Stomach (tissue), 4 donors: ENCODE measurements at regions not wholly inside any gene's neighbourhood (a gene's known extent, or its start where the extent isn't known, plus 50 kb on each side); places are given as distances from the start of the nearest gene placed in this dataset.

Source experiments
- CTCF ChIP-seq, 7 experiments: fragments of 450-650 bp in 4 of 7; fragments of 200-600 bp in 3 of 7; sonication (generic) in 3 of 7; IDR thresholded peaks; one replicate each; pipeline ENCODE4 v1.5.1; 2016 to 2019; ENCODE audit warnings: antibody characterized with exemption in 7 of 7, control low read depth in 2 of 7, mild to moderate bottlenecking in 1 of 7
- EP300 ChIP-seq: sonication (generic); formaldehyde crosslinking; IDR thresholded peaks from one replicate; pipeline ENCODE4 v1.6.1; 2017; ENCODE audit warnings: antibody characterized with exemption

- TF ChIP-seq EP300 (no peak), CTCF (IDR thresholded peaks at IDR 0.05) (no peak)
Observed at GRCh38 chr18:40249390-40250080, 1705.5 kb upstream of the PIK3C3 start.
